Stimulated activated naive CD4-positive, alpha-beta T cell (primary cell): ENCODE measurements at regions not wholly inside any gene's neighbourhood (a gene's known extent, or its start where the extent isn't known, plus 50 kb on each side); places are given as distances from the start of the nearest gene placed in this dataset.

ENCODE experiments used
- DNase-seq, 6 experiments: peaks; one replicate each; lab custom pipeline; 2025; lab: John Stamatoyannopoulos, UW

DNA sequence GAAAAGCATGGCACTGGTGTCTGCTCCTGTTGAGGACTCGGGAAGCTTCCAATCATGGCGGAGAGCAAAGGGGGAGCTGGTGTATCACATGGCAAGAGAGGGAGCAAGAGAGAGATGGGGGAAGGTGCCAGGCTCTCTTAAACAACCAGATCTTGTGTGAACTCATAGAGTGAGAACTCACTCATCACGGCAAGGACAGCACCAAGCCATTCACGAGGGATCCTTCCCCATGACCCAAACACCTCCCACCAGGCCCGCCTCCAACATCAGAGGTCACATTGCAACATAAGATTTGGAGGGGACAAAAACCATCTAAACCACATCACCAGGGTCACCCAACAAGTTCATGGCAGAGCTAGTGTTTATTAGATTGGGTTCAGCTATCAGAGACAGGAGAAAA, 218.7 kb upstream of the BCOR start:
- no peak for DNase-seq

DNA sequence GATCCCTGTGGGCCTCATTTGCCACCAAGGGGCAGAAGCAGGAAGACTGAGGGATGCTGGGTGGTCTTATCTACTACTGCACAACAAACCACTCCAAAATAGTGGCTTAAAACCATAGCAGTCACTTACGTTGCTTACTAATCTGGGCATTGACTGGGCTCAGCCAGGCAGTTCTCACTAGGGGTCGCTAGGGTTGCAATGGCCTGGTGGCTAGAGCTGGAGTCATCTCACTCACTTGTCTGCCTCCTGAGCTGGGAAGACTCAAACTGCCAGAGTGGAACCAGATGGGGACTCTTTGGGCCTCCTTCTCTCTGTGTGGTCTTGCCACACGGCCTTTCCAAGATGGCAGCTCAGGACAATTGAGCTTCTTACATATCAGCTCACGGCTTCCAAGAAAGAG, 216.3 kb upstream of the BCOR start:
- DNase-seq, result no peak

DNA sequence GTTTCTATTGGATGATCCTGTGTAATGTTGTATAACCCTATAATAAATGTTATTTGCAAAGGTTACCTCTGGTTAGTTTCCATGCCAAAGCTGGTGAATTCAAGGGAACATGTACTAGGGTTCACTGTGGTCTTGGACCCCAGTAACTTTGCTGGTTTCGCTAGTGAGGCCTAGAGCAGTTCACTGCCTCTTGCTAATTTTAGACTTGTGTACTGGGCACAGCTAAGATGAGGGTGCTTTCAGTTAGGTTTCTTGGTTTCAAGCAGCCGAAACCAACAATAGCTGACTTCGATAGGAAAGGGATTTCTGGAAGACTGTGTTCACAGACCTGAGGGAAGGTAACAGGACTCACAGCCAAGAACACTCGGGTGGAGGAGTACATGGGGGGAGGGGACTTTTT, 215.5 kb upstream of the BCOR start:
- no peak for DNase-seq

DNA sequence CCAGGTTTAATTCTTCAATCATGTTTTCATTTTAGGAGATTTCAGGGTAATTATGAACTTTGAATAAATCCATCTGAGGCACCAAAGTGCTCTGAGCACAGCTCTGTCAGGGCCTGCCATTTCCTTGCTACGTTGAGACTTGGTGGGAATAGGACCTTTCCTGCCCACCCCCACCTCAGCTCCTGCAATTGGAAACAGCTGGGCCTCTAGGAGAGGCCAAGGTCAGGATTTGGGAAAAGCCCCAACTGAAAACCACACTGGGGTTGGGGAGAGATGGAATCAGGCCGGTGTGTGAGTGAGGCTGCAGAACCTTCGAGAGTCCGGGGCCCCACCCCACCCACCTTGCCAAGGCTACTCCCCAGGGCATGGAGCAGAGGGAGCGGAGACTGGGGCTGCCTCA, 212.7 kb upstream of the BCOR start:
- DNase-seq, result no peak

DNA sequence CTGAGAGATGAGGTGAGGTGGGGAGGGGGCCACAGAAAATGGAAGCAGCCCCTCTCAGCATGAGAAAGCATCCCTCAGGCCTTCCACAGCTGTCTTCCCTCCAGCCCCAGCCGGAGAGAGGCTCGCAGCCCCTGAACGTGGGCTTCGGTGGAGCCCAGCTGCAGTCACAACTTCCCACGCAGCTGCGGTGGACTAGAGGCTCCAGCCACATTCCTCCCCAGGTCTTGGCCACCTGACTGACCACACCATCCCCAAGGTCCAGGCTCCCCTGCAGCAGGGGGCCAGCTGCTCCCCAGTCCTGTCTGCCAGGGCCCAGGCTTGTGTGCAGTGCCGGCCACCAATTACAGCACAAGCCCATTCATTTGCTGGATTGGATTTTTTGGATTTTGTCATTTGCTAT, 212.3 kb upstream of the BCOR start:
- no peak for DNase-seq

DNA sequence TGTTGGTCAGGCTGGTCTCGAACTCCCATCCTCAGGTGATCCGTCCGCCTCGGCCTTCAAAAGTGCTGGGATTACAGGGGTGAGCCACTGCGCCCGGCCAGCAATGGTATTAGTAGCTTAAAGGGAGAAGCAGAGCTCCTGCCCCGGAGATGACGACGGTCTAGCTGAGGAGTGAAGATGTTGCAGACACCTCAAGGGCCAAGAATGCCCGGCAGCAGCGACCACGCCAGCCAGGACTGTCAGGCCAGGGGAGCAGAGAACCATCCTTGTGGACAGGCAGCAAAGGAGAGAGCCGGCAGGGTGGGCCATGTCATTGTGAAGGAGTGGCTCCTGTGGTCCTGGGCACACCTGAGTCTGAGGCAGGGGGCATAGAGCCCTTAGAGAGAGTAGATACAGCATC, 210.1 kb upstream of the BCOR start:
- DNase-seq, result no peak

DNA sequence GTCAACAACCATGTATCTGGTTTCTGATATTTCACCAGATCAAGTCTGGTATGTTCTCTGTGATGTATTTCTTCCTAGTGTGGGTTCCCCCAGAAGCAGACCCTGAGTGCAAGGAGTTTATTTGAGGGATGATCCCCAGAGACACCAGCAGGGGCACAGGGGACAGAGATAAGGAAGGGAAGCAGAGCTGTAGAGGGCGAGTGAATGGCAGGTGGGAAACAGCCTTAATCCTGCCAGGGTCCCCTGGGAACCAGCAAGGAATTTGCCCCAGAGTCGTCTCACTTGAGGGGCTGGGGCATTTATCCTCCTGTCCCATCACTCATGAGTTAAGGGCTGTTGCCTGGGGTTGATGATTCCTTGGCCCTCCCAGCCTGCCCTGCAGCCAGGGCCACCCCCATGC, 206.4 kb upstream of the BCOR start:
- no peak for DNase-seq

DNA sequence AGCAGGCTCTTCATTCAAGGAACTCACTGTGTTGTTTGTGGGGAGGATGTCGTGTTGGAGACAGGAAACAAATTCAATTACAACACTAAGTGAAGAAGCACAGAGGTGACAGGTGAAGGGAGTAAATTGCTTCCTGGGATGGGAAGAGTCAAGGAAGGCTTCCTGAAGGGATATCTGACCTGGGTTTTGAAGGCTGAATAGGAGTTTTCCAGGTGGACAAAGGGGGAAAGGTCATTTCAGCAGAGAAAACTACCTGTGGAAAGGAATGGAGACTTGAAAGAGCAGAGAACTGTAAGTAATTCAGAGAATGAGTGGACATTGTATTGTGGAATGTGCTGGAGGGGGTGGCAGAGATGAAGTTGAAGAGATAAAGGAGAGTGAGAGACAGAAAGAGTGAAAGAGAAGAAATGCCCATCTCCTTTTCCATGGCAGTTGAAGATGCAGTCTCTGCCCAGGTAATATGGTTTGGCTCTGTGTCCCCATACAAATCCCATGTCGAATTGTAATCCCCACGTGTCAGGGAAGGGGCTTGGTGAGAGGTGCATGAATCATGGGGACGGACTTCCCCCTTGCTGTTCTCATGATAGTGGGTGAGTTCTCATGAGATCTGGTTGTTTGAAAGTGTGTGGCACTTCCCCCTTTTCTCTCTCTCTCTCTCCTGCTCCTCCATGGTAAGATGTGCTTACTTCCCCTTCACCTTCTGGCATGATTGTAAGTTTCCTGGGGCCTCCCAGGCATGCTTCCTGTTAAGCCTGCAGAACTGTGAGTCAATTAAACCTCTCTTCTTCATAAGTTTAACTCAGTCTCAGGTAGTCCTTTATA, 205.7 kb upstream of the BCOR start:
- no peak for DNase-seq

DNA sequence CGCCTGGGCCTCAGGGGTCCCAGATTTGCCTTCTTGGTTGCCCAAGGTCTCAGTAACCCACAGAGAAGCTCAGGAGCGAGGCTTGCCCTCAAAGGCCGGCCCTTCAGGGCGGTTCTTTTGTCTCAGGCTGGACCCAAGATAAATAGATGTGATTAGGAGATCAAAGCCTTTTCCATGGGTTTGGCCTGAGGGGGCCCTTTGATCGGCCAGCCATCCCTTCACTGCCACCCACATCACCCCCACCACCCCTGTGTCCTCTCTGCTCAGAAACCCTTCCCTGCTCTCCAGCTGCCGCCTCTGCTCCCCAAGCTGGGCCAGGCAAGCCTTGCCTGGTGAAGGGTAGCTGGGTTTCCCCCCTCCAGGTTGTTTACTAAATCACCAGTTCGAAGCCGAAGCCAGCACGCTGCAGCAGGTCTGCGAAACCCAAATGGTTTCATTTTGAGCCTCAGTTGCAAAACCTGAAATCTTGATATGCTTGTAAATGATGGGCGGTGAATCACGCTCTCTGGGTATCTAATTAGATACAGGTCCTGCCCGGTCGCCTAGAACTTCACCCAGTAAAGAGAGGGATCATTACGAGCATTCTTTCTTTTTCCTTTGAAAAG, 202.6 kb upstream of the BCOR start:
- DNase-seq, result no peak

DNA sequence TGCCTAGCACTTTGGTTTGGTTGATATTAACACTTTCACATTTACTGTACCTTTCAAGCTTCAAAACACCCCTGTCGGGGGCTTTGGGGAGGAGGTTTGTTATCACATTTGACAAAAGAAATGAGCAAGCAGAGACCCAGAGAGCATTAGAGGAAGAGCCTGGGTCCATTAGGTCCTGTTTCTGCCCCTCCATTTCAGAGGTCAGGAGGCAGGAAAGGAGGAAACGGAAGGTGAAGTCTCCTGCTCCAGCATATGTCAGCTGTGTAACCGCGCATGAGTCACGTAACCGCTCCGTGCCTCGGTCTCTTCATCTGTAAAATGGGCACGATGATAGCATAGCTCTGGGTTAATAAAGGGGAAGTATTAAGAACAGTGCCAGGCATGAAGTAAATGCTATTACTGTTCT, 201.9 kb upstream of the BCOR start:
- DNase-seq, result no peak

DNA sequence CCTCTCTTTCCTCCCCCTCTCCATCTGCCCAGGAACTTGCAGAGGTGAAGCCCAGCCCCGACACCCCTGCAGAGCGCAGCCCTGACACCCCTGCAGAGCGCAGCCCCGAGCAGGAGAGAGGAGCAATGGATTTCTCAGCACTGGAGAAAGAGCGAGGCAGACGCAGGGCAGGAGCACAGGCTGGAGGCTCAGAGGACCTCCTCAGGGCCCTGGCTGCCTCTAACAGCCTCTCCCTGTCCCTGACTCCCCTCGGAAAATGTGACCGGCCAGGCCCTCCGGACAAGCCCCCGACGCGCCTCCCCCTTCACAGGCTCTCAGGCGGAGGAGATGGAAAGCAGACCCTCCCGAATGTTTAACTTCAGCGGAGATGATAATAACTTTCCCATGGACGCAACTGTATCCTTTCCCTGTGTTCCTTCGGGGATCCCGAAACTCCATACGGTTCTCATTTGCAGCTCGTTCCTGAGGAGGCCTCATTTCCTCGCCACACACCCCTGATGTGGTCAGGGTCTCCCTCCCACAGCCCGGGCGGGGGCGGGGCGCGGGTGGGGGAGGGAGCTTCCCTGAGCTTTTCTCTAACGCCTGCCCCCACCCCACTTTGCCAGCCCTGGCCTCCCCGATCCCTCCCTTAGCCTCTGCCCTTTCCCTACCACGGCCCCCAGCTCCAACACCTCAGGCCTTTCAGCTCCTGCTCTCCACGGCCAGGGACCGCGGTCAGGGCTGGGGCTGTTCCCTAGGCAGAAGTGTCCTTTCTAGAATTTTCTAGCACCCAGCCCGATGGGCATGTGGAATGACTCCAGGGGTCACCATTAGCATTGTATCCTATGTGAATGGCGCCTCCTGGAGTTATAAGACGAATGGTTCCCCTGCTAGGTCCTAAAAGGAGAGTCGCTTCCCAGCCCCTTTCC, 201.1 kb upstream of the BCOR start:
- DNase-seq, result no peak

DNA sequence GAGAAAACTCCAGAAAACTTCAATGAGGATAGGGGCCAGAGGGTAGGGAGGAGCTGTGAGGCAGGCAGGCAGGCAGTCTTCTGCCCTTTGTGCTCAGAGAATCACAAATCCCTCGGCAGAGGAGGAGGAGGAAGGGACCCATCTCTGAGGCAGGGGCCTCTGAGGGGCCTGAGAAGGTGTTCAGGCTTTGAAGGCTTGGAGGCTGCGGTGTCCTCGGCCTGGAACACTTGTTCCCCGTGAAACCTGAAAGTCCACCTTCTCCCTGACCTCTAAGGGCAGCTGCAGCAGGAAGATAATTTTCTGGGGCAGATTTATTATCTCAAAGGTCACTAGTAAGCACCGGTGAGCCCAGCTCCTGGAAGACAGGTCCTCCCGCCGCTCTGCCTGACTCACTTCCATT, 200.3 kb upstream of the BCOR start:
- no peak for DNase-seq

DNA sequence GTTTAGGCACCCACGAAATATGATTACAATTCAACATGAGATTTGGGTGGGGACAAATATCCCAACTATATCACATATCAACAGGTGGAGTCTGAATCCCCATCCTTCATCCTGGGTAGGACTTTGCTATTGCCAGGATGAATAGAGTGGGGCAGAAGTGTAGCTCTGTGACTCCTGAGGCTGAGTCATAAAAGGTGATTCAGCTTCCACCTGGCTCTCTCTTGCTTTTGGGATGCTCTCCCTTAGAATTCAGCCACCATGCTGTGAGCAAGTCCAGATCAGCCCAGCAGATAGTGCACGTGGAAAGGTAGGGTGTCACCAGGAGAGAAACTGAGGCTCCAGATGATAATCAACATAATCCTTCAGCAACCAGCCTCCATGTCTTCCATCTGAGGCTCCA, 193.8 kb upstream of the BCOR start:
- DNase-seq, result no peak

DNA sequence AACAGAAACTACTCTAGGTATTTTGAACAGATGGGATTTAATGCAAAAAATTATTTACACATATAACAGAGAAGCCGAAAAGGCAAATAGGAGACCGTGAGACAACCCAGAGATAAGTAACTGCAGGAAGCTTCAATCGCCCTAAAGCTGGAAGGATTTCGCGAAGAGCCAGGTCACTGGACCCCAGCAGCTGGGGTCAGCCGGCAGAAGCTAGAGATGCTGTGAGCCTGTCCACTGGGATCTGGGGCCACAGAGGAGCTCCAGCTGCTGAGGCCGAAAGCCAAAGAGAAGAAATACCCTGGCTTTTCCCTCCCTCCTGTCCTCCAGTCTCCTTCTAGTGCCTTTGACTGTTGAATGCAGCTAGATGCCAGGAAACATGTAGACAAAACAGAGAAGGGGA, 192.8 kb upstream of the BCOR start:
- no peak for DNase-seq

DNA sequence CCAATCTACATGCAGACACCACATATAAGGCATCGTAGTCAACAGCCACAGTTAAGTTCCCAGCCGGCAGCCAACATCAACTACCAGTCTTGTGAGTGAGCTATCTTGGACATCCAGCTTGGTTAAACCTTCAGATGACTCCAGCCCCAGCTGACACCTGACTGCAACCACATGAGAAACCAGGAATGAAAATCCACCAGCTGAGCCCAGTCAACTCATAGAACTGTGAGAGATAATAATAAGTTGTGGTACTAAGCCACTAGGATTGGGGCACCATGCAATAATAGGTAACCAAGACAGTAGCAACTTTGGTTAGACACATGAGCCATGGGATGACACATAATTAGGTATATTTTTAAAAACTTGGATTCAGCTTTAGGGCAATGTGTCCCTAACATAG, 188.1 kb upstream of the BCOR start:
- no peak for DNase-seq

DNA sequence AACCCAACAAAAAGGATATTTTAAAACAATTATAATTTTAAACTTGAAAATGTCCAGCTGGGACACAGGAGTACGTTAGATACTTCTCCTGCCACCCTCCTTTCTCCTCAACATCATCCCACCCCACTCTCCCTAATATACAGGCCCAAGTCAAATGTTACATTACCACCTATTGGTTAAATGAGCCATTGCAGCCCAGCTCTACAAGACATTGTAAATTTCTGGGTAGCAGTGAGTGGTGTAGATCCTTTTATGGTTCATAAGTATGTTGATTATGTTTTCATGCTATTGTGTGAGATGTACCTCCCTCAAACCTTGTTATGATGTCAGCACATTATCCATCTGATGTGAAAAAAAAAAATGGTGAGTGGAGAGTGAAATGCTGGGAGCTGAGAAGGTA, 187.1 kb upstream of the BCOR start:
- DNase-seq, result no peak

DNA sequence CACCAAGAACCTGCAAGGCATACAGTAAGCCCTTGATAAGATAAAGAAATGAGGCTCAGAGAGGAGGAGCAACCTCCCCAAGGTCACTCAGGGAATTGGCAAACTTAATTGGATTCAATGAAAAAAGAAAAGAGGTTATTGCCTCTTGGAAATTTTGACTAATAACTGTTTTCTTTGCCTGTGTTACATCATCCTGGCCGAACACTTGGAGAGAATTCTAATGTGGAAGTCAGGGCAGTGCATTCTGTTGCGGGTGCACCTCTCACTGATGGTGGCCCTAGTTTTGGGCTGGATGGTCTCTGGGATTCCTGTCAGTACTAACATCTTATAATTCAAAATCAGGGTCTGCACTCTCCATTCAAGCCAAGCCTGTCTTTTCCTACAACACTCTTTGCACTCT, 186.2 kb upstream of the BCOR start:
- no peak for DNase-seq

DNA sequence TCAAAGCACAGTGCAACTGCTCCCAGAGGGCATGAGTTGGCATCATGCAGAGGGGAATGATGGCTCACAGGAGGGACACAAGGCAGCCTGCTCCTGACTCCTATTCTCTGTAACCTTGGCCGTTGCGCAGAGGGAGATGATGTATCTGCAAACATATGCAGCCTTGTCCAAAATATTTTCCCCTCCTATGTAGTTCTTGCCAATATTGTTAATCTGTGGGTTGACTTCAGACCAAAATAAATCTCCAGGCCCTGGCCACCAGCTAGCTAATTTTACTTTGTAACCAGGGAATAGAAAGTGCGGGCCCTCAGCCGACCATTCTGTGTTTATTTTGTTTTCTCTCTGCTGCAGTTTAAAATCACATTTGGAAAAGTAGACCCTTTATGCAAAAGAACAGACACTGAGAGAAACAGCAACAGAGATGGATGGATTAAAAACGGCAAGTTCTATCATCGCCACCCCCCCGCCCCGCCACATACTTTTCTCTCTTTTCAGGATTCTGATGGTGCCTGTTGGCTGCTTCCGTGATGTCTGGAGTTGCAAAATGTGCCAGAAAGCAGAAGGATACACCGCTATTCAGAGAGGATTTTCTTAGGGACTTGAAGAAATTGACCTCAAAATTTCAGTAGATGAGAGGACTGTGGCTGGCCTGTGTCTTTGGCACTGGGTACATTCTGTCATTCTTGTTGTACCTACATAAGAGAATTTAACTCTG, 185.3 kb upstream of the BCOR start:
- DNase-seq, result no peak

DNA sequence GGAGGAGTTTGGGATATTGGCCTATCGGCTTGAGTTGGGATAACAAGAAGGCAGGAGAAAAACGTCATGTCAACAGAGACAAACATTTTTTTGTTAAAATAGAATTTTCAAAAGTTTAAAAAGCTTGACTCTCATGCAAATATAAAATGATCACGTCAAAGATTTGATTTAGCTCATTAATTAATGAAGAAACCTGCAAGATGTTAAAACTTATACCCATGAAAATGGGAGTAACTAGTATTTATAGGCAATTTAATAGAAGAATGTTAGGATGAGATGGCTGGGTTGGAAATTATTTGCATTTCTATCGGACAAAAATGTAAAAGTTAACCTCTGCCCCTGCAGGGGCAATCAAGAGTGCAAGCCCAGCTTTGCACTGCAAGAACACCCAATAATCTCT, 184.6 kb upstream of the BCOR start:
- no peak for DNase-seq

DNA sequence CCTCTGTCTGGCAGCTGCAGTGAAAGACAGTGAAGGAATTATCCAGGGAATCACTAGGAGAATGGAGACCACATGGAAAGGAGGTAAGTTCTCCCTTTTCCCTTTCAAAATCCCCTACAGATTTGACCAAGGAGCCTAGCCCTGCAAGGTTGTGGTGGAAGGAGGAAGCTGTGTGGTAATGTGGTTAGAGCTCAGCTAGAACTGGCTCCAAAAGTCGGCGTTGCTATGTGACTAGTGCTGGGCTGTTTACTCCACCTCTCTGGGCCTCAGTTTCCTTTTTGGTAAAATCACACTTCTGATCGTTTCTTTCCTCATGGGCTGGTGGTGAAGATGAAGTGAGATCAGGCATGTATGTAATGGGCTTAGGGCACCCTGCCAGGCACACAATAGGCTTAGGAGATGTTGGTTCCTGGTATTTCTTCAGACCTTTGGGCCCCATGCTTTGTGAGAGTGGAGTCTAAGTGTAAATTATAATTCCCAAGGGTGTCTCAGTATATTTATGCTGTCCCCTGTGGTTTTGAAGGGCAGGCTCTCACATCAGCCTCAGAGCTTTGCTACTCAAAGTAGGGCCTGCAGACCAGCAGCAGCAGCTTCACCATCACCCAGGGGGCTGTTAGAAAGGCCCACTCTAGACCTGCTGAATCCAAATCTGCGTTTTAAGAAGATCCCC, 183.7 kb upstream of the BCOR start:
- no peak for DNase-seq

DNA sequence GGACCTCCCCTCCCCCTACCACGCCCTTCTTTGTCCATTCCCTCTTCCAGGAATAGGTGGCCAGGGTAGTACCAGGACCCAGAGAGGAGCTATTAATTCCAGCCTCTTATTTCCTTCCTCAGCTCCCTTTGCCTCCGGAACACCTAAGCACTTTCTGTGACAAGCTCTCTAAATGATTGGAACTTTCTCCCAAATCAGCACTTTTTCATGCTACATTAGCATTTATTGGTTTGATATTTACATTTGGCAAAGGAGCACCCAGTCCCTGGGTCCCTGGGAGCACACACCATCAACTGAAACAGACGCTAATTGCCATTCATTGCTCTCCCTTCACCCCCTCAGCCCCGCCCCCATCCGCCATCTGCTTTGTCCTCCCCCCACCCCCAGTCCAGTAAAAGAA, 182.0 kb upstream of the BCOR start:
- no peak for DNase-seq

DNA sequence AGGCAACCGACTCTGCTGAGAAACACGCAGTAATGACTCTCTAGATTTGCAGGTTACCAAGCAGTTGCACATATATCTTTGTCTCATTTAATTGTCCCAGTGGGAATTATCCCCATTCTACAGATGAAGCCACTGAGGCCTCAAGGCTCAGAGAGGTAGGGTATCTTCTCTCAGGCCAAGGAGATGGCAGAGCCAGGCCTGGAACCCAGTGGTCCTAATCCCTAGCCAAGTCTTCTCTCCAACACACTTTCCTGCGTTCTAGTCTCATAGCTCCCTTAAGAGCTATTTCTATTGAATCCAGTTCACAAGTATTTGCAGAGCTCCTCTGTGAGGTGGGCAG, 181.3 kb upstream of the BCOR start:
- DNase-seq, result no peak
